ENCODE measurements at regions not wholly inside any gene's neighbourhood (a gene's known extent, or its start where the extent isn't known, plus 50 kb on each side); places are given as distances from the start of the nearest gene placed in this dataset.

DNA sequence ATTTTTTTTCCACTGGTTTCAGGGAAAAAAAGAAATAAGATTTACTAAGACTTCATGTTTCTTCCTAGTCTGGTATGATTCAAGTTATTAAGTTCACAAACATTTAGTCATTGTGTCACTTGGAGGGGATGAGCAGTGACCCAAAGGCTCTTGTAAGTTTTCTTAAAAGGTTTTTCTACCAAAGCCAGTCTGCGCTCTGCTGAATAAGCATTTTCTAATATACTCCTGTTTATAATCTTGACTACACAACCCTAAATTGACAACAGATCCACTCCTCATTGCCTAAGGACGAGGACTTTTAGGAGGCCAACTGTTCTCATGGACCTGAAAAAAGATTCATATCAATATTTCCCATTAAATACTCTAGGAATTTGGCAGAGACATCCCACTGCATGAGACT, 161.1 kb upstream of the TLL1 start:
- Histone ChIP-seq H3K4me3 (ENCODE audit: low read length) (no peak overlapping the region), H3K4me1 (ENCODE audit: control insufficient read depth, low read length) (no peaks in the 10 kb centered on the region), H3K79me2 (ENCODE audit: control insufficient read depth, low read length) (no peaks in the 10 kb centered on the region), H3K27me3 (ENCODE audit: control insufficient read depth, low read length) (peaks cover 2% of the 10 kb centered on the region; the same call in 1 of the 2 replicates), H3K27ac (ENCODE audit: low read depth, low read length) (no peak overlapping the region), H3K9me3 (ENCODE audit: control insufficient read depth, insufficient read depth, low read length) (no peaks in the 10 kb centered on the region), H3K9me2 (replicated peaks; ENCODE audit: control insufficient read depth, low read length) (no peaks in the 10 kb centered on the region), H3K4me2 (ENCODE audit: low read length) (no peak overlapping the region), H3K36me3 (ENCODE audit: control insufficient read depth, low read length) (no peaks in the 10 kb centered on the region), H4K20me1 (ENCODE audit: control insufficient read depth, insufficient read depth, low read depth, low read length) (no peaks in the 10 kb centered on the region), H3F3A (ENCODE audit: control insufficient read depth, insufficient read depth) (no peaks in the 10 kb centered on the region)
- TF ChIP-seq EZH2phosphoT487 (IDR thresholded peaks at IDR 0.05; ENCODE audit: borderline replicate concordance, low read length), result no peak
- TF ChIP-seq, protein P1, sequence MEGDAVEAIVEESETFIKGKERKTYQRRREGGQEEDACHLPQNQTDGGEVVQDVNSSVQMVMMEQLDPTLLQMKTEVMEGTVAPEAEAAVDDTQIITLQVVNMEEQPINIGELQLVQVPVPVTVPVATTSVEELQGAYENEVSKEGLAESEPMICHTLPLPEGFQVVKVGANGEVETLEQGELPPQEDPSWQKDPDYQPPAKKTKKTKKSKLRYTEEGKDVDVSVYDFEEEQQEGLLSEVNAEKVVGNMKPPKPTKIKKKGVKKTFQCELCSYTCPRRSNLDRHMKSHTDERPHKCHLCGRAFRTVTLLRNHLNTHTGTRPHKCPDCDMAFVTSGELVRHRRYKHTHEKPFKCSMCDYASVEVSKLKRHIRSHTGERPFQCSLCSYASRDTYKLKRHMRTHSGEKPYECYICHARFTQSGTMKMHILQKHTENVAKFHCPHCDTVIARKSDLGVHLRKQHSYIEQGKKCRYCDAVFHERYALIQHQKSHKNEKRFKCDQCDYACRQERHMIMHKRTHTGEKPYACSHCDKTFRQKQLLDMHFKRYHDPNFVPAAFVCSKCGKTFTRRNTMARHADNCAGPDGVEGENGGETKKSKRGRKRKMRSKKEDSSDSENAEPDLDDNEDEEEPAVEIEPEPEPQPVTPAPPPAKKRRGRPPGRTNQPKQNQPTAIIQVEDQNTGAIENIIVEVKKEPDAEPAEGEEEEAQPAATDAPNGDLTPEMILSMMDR (IDR thresholded peaks at IDR 0.05; ENCODE audit: low read depth, low read length, poor library complexity, severe bottlenecking), result no peak

DNA sequence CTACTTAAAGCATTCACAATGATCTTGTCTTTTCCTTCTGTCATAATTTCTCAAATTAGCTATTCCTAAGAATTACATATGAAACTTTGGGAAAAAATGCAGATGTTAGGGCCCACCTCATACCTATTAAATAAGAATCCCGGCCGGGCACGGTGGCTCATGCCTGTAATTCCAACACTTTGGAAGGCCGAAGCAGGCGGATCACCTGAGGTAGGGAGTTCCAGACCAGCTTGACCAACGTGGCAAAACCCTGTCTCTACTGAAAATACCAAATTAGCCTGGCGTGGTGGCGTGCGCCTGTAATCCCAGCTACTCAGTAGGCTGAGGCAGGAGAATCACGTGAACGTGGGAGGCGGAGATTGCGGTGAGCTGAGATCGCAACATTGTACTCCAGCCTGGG, 158.4 kb upstream of the TLL1 start:
- H3K9me2 ChIP-seq (replicated peaks; ENCODE audit: control insufficient read depth, low read length), result no peaks in the 10 kb centered on the region
- H3K27me3 ChIP-seq (ENCODE audit: control insufficient read depth, low read length), result peaks cover 2% of the 10 kb centered on the region; the same call in 1 of the 2 replicates
- H3K9me3 ChIP-seq (ENCODE audit: control insufficient read depth, insufficient read depth, low read length), result no peaks in the 10 kb centered on the region
- H3K79me2 ChIP-seq (ENCODE audit: control insufficient read depth, low read length), result no peaks in the 10 kb centered on the region
- H3K4me1 ChIP-seq (ENCODE audit: control insufficient read depth, low read length), result no peaks in the 10 kb centered on the region
- H3K4me2 ChIP-seq (ENCODE audit: low read length), result no peak overlapping the region
- H3K27ac ChIP-seq (ENCODE audit: low read depth, low read length), result no peak overlapping the region
- TF ChIP-seq EZH2phosphoT487 (IDR thresholded peaks at IDR 0.05; ENCODE audit: borderline replicate concordance, low read length), result no peak
- TF ChIP-seq, protein P1 (IDR thresholded peaks at IDR 0.05; ENCODE audit: low read depth, low read length, poor library complexity, severe bottlenecking), result no peak
- no peaks in the 10 kb centered on the region for H3K36me3 ChIP-seq (ENCODE audit: control insufficient read depth, low read length)
- no peaks in the 10 kb centered on the region for H4K20me1 ChIP-seq (ENCODE audit: control insufficient read depth, insufficient read depth, low read depth, low read length)
- no peak overlapping the region for H3K4me3 ChIP-seq (ENCODE audit: low read length)
- no peaks in the 10 kb centered on the region for H3F3A ChIP-seq (ENCODE audit: control insufficient read depth, insufficient read depth)

DNA sequence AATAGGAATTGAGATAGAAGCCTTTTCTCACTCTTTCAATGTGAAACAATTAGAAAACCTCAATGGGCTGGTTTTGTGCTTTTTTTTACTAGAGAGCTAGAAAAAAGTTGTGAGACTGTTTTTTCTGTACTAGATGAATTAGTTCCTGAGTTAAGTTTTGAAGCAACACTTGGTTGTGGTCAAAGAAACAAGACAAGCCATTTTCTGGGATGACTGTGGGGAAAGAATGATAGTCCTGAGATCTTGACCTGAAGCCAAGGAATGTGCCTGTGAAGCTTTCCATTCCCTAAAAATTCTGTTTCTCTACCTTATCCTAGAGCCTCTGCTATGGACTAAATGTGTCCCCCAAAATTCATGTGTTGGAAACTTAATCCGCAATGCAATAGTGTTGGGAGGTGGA, 157.8 kb upstream of the TLL1 start:
- Histone ChIP-seq H3K4me3 (ENCODE audit: low read length) (no peak overlapping the region), H3K27ac (ENCODE audit: low read depth, low read length) (no peak overlapping the region), H3K4me2 (ENCODE audit: low read length) (no peak overlapping the region), H3F3A (ENCODE audit: control insufficient read depth, insufficient read depth) (no peaks in the 10 kb centered on the region), H3K36me3 (ENCODE audit: control insufficient read depth, low read length) (no peaks in the 10 kb centered on the region), H3K9me2 (replicated peaks; ENCODE audit: control insufficient read depth, low read length) (no peaks in the 10 kb centered on the region), H3K4me1 (ENCODE audit: control insufficient read depth, low read length) (no peaks in the 10 kb centered on the region), H3K9me3 (ENCODE audit: control insufficient read depth, insufficient read depth, low read length) (no peaks in the 10 kb centered on the region), H3K27me3 (ENCODE audit: control insufficient read depth, low read length) (peaks cover under 1% of the 10 kb centered on the region; the same call in 1 of the 2 replicates), H3K79me2 (ENCODE audit: control insufficient read depth, low read length) (no peaks in the 10 kb centered on the region), H4K20me1 (ENCODE audit: control insufficient read depth, insufficient read depth, low read depth, low read length) (no peaks in the 10 kb centered on the region)
- TF ChIP-seq, protein P1 (IDR thresholded peaks at IDR 0.05; ENCODE audit: low read depth, low read length, poor library complexity, severe bottlenecking), result no peak
- no peak for TF ChIP-seq EZH2phosphoT487 (IDR thresholded peaks at IDR 0.05; ENCODE audit: borderline replicate concordance, low read length)

Measured in DOHH2 (cell line).